K562 (cell line): ENCODE measurements at regions not wholly inside any gene's neighbourhood (a gene's known extent, or its start where the extent isn't known, plus 50 kb on each side); places are given as distances from the start of the nearest gene placed in this dataset.

Experiments
- ATAC-seq: fragments of 200-7000 bp; cut with Tn5 transposase; 3 replicates; pipeline ENCODE4 v1.9.1; 2020; ENCODE audit warnings: moderate library complexity
- BruUV-seq: library from RNA; stranded (reverse); fragments of 400-500 nt; replicated peaks from 2 replicates; lab custom pipeline; 2021; lab: Mats Ljungman, UMichigan
- CTCF ChIA-PET: fragments of 300-600 bp; formaldehyde crosslinking; extraction: SDS; loops from one replicate; lab custom pipeline; 2021; ENCODE audit warnings: low intra/inter-chr PET ratio; lab: Yijun Ruan, JAX
- POLR2A ChIA-PET: fragments of 300-600, 350-650 bp; sonication (Branson Sonifier 250); formaldehyde crosslinking; extraction: SDS; loops from one replicate; lab custom pipeline; 2021; ENCODE audit warnings: antibody characterized with exemption, inconsistent platforms; lab: Yijun Ruan, JAX
- DNase-seq, 4 experiments: peaks; one replicate each; pipeline versions ENCODE4 v3.0.0 to v3.0.0-alpha.2; 2011 to 2018; ENCODE audit warnings: low spot score in 3 of 4, mixed read lengths in 3 of 4; ENCODE audit errors: extremely low read depth in 1 of 4
- FAIRE-seq: peaks from 2 replicates; lab custom pipeline; 2011; peaks lifted over from hg19 to GRCh38; lab: Jason Lieb, UNC
- H2AFZ ChIP-seq: 2 replicates; pipeline ENCODE4 v1.6.0; 2011; ENCODE audit warnings: low read depth, low read length, control low read depth, inconsistent platforms
- H3K27ac ChIP-seq: fragments of 200-600 bp; 3 replicates; pipeline ENCODE4 v1.8.0; 2011; ENCODE audit warnings: low read depth, mild to moderate bottlenecking, control low read depth, inconsistent platforms, low read length, moderate library complexity, mixed read lengths; ENCODE audit errors: extremely low read depth
- H3K27me3 ChIP-seq, 2 experiments: fragments of 300-600 bp in 1 of 2; 2 replicates in 1 of 2; 3 replicates in 1 of 2; pipeline versions ENCODE4 v1.6.0 to v1.8.0; 2011; ENCODE audit warnings: inconsistent platforms in 2 of 2, low read length in 2 of 2, mild to moderate bottlenecking in 1 of 2, mixed read lengths in 1 of 2, moderate library complexity in 1 of 2; ENCODE audit not compliant: control insufficient read depth in 2 of 2, insufficient read depth in 2 of 2
- H3K36me3 ChIP-seq: fragments of 300-600 bp; 3 replicates; pipeline ENCODE4 v1.8.0; 2011; ENCODE audit warnings: mild to moderate bottlenecking, low read length, inconsistent platforms; ENCODE audit not compliant: control insufficient read depth, insufficient read depth
- H3K4me1 ChIP-seq, 2 experiments: fragments of 200-600 bp in 1 of 2; replicated peaks in 1 of 2; 2 replicates in 1 of 2; 3 replicates in 1 of 2; pipeline versions ENCODE4 v1.5.1 to v1.8.0; 2011; ENCODE audit warnings: inconsistent platforms in 2 of 2, low read length in 2 of 2, mild to moderate bottlenecking in 1 of 2, mixed read lengths in 1 of 2, moderate library complexity in 1 of 2; ENCODE audit not compliant: control insufficient read depth in 2 of 2, insufficient read depth in 2 of 2
- H3K4me2 ChIP-seq: 2 replicates; pipeline ENCODE4 v1.6.1; 2011; ENCODE audit warnings: low read length, control low read depth, inconsistent platforms, mixed read lengths; ENCODE audit not compliant: insufficient read depth
- H3K4me3 ChIP-seq: fragments of 200-600 bp; sonication (generic), shearing (Covaris generic); 2 replicates; pipeline ENCODE4 v1.5.1; 2016; ENCODE audit warnings: control low read depth, inconsistent platforms
- H3K79me2 ChIP-seq: fragments of 200-600 bp; 3 replicates; pipeline ENCODE4 v1.8.0; 2011; ENCODE audit warnings: low read length, inconsistent platforms; ENCODE audit not compliant: control insufficient read depth, insufficient read depth
- H3K9ac ChIP-seq, 2 experiments: 2 replicates each; pipeline versions ENCODE4 v1.6.0 to v1.6.1; 2011; ENCODE audit warnings: low read depth in 2 of 2, low read length in 2 of 2, control low read depth in 1 of 2, inconsistent platforms in 1 of 2, mild to moderate bottlenecking in 1 of 2, mixed read lengths in 1 of 2; ENCODE audit not compliant: insufficient read depth in 1 of 2
- H3K9me1 ChIP-seq: one replicate; pipeline ENCODE4 v1.6.0; 2011; ENCODE audit warnings: inconsistent platforms, mild to moderate bottlenecking, low read length, moderate library complexity; ENCODE audit not compliant: control insufficient read depth, insufficient read depth
- H3K9me3 ChIP-seq: replicated peaks from 2 replicates; pipeline ENCODE4 v1.5.1; 2011; ENCODE audit warnings: low read depth, low read length, inconsistent platforms; ENCODE audit not compliant: control insufficient read depth, insufficient read depth
- H4K20me1 ChIP-seq: replicated peaks from 2 replicates; pipeline ENCODE4 v1.6.1; 2011; ENCODE audit warnings: low read length, inconsistent platforms, mixed read lengths; ENCODE audit not compliant: control insufficient read depth, insufficient read depth
- ELK1 ChIP-seq: sonication (generic); formaldehyde crosslinking; IDR thresholded peaks from 2 replicates; pipeline ENCODE4 v1.8.1; 2022; ENCODE audit warnings: missing genetic modification reagents
- IRF2 ChIP-seq: sonication (generic); formaldehyde crosslinking; IDR thresholded peaks from 2 replicates; pipeline ENCODE4 v1.8.1; 2022; ENCODE audit warnings: mild to moderate bottlenecking, missing genetic modification reagents
- NR1H2 ChIP-seq: sonication (generic); formaldehyde crosslinking; IDR thresholded peaks from 2 replicates; pipeline ENCODE4 v1.4.0; 2020; ENCODE audit warnings: mild to moderate bottlenecking, missing genetic modification reagents
- TRIM24 ChIP-seq, 2 experiments: fragments of 450-650 bp; IDR thresholded peaks; 2 replicates each; pipeline ENCODE4 v1.6.1; 2016
- ZBED1 ChIP-seq: IDR thresholded peaks from 2 replicates; pipeline ENCODE4 v1.6.1; 2014
- ZFPM2 ChIP-seq: fragments of 250-450 bp; sonication (Bioruptor Pico); IDR thresholded peaks from 2 replicates; pipeline ENCODE4 v1.5.1; 2022; ENCODE audit warnings: mild to moderate bottlenecking
- ZFX ChIP-seq: sonication (generic); formaldehyde crosslinking; IDR thresholded peaks from 2 replicates; pipeline ENCODE4 v1.8.0; 2022; ENCODE audit warnings: mild to moderate bottlenecking, missing genetic modification reagents, moderate library complexity
- in situ Hi-C: fragments of 300-500 bp; cut with MboI; formaldehyde crosslinking; loops from 4 replicates; pipeline ENCODE4 v1.15.0; 2018; ENCODE audit warnings: inconsistent platforms, mixed read lengths
- intact Hi-C: fragments of 100-400 bp; cut with micrococcal nuclease; formaldehyde crosslinking; loops from 2 replicates; pipeline ENCODE4 v1.14.2; 2022
- TF ChIP-seq, protein P1 (sequence below): fragments of 450-650 bp; IDR thresholded peaks from 2 replicates; pipeline ENCODE4 v1.6.1; 2017; ENCODE audit warnings: antibody characterized with exemption
- TF ChIP-seq, protein P2 (sequence below): conservative IDR thresholded peaks from 2 replicates; pipeline ENCODE4 v1.6.1; 2011; ENCODE audit warnings: low read depth, mild to moderate bottlenecking, low read length; ENCODE audit not compliant: control insufficient read depth
- TF ChIP-seq, protein P3 (sequence below): fragments of 450-650 bp; IDR thresholded peaks from 2 replicates; pipeline ENCODE4 v1.6.1; 2017; ENCODE audit warnings: antibody characterized with exemption, mild to moderate bottlenecking

DNA sequence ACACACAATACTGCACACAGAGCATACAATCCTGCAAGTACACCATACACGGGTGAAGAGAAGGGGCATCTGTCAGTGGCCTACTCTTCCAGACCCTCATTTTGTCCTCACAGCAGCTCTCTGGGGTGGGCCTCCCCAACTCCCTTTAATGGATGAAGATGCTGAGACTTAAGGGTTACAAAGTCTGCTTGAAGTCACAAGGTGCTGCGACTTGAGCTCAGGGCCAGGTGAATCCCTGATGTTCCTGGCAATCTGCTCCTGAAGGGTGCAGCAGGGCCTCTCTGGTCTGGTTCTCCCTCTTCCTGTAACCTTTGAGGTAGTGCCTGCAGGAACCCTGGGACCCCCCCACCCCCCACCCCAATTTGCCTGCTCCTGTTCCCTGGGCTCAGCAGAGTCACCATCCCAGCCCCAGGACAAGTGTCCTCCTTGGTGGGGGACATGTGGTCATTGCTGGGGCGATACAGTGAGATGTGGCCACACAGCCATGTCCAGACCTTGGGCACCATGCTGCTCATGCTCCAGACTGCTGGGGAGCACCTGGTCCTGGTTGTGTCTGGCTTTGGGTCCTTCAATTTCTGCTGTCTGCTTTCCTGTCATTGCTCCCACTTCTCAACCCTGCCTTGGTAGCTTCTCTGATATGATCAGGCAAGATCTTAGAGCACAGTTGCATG is 107.5 kb downstream of the METRNL start (continued):
- TF ChIP-seq, protein P1, sequence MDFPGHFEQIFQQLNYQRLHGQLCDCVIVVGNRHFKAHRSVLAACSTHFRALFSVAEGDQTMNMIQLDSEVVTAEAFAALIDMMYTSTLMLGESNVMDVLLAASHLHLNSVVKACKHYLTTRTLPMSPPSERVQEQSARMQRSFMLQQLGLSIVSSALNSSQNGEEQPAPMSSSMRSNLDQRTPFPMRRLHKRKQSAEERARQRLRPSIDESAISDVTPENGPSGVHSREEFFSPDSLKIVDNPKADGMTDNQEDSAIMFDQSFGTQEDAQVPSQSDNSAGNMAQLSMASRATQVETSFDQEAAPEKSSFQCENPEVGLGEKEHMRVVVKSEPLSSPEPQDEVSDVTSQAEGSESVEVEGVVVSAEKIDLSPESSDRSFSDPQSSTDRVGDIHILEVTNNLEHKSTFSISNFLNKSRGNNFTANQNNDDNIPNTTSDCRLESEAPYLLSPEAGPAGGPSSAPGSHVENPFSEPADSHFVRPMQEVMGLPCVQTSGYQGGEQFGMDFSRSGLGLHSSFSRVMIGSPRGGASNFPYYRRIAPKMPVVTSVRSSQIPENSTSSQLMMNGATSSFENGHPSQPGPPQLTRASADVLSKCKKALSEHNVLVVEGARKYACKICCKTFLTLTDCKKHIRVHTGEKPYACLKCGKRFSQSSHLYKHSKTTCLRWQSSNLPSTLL: no peak
- TF ChIP-seq ZFPM2 (CRISPR knock-in tag) (no peak), IRF2 (CRISPR knock-in tag) (no peak)

GRCh38 chr17:83187782-83188311 is 108.4 kb downstream of the METRNL start:
- Histone ChIP-seq H3K4me2 (no peak overlapping the region), H3K9me1 (no peaks in the 10 kb centered on the region), H3K4me1 (peaks cover 0 to 17% of the 10 kb centered on the region in 2 experiments; a peak in 2 of 5 replicates), H3K27me3 (peaks cover 0 to 44% of the 10 kb centered on the region in 2 experiments; a peak in 3 of 5 replicates), H3K36me3 (no peaks in the 10 kb centered on the region), H2AFZ (no peak overlapping the region), H3K9ac (no peak overlapping the region), H4K20me1 (no peaks in the 10 kb centered on the region), H3K9me3 (no peaks in the 10 kb centered on the region), H3K27ac (no peak overlapping the region), H3K4me3 (no peak overlapping the region), H3K79me2 (no peaks in the 10 kb centered on the region)
- FAIRE-seq: no peak
- ChIA-PET CTCF (no interaction called here), POLR2A (interaction anchor here (0.6 kb wide), 1 partner anchor 497 kb away, joined by 4 read pairs; no protein-coding TSS in a partner anchor)
- in situ Hi-C loops: no loop called here
- intact Hi-C loops: no loop called here
- BruUV-seq: no TSS peak
- no peak for DNase-seq
- ATAC-seq: no peak
- TF ChIP-seq, protein P2, sequence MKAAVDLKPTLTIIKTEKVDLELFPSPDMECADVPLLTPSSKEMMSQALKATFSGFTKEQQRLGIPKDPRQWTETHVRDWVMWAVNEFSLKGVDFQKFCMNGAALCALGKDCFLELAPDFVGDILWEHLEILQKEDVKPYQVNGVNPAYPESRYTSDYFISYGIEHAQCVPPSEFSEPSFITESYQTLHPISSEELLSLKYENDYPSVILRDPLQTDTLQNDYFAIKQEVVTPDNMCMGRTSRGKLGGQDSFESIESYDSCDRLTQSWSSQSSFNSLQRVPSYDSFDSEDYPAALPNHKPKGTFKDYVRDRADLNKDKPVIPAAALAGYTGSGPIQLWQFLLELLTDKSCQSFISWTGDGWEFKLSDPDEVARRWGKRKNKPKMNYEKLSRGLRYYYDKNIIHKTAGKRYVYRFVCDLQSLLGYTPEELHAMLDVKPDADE: no peak
- no peak for TF ChIP-seq NR1H2 (CRISPR knock-in tag)
- TF ChIP-seq, protein P3, sequence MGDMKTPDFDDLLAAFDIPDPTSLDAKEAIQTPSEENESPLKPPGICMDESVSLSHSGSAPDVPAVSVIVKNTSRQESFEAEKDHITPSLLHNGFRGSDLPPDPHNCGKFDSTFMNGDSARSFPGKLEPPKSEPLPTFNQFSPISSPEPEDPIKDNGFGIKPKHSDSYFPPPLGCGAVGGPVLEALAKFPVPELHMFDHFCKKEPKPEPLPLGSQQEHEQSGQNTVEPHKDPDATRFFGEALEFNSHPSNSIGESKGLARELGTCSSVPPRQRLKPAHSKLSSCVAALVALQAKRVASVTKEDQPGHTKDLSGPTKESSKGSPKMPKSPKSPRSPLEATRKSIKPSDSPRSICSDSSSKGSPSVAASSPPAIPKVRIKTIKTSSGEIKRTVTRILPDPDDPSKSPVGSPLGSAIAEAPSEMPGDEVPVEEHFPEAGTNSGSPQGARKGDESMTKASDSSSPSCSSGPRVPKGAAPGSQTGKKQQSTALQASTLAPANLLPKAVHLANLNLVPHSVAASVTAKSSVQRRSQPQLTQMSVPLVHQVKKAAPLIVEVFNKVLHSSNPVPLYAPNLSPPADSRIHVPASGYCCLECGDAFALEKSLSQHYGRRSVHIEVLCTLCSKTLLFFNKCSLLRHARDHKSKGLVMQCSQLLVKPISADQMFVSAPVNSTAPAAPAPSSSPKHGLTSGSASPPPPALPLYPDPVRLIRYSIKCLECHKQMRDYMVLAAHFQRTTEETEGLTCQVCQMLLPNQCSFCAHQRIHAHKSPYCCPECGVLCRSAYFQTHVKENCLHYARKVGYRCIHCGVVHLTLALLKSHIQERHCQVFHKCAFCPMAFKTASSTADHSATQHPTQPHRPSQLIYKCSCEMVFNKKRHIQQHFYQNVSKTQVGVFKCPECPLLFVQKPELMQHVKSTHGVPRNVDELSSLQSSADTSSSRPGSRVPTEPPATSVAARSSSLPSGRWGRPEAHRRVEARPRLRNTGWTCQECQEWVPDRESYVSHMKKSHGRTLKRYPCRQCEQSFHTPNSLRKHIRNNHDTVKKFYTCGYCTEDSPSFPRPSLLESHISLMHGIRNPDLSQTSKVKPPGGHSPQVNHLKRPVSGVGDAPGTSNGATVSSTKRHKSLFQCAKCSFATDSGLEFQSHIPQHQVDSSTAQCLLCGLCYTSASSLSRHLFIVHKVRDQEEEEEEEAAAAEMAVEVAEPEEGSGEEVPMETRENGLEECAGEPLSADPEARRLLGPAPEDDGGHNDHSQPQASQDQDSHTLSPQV: no peak
- no peak for TF ChIP-seq TRIM24 (IDR thresholded peaks at IDR 0.05)
- TF ChIP-seq ZBED1: no peak
- TF ChIP-seq ELK1: no peak
- no peak for TF ChIP-seq ZFX (CRISPR knock-in tag)
